Vagina (tissue), 2 donors: ENCODE measurements at regions not wholly inside any gene's neighbourhood (a gene's known extent, or its start where the extent isn't known, plus 50 kb on each side); places are given as distances from the start of the nearest gene placed in this dataset.

ENCODE experiments used
- DNase-seq, 2 donors: peaks; one replicate each; pipeline ENCODE4 v3.0.0-alpha.2; 2017; ENCODE audit errors: extremely low spot score in 2 of 2
- H3K27ac ChIP-seq: fragments of 200-600 bp; sonication (generic); one replicate; pipeline ENCODE4 v1.5.1; 2019
- H3K27me3 ChIP-seq: fragments of 200-600 bp; sonication (generic); one replicate; pipeline ENCODE4 v1.5.1; 2019
- H3K36me3 ChIP-seq, 2 donors: fragments of 200-600 bp; sonication (generic); one replicate each; pipeline ENCODE4 v1.5.1; 2017 to 2019
- H3K4me1 ChIP-seq: fragments of 200-600 bp; sonication (generic); one replicate; pipeline ENCODE4 v1.5.1; 2019
- H3K4me3 ChIP-seq, 2 donors: fragments of 200-600 bp; sonication (generic); 1 replicate in 1 of 2; 2 replicates in 1 of 2; pipeline ENCODE4 v1.5.1; 2016 to 2019
- H3K9me3 ChIP-seq: fragments of 200-600 bp; sonication (generic); one replicate; pipeline ENCODE4 v1.5.1; 2019
- CTCF ChIP-seq, 3 experiments: fragments of 450-650 bp in 2 of 3; fragments of 200-600 bp in 1 of 3; sonication (generic) in 1 of 3; IDR thresholded peaks; one replicate each; pipeline ENCODE4 v1.5.1; 2017 to 2019; ENCODE audit warnings: antibody characterized with exemption in 3 of 3, mild to moderate bottlenecking in 2 of 3, moderate library complexity in 2 of 3
- POLR2A ChIP-seq, 2 donors: fragments of 450-650 bp; IDR thresholded peaks; one replicate each; pipeline ENCODE4 v1.6.1; 2017; ENCODE audit warnings: antibody characterized with exemption in 2 of 2, mild to moderate bottlenecking in 2 of 2, moderate library complexity in 2 of 2
- POLR2AphosphoS5 ChIP-seq, 2 donors: sonication (generic); formaldehyde crosslinking; IDR thresholded peaks; one replicate each; pipeline ENCODE4 v1.9.0; 2017; ENCODE audit warnings: antibody characterized with exemption in 2 of 2, mild to moderate bottlenecking in 2 of 2, low read depth in 1 of 2; ENCODE audit not compliant: insufficient read depth in 1 of 2
- intact Hi-C: fragments of 100-400 bp; cut with DNase I; formaldehyde crosslinking; loops from one replicate; pipeline ENCODE4 v1.15.1; 2023

- no peaks in the 10 kb centered on the region for H3K4me1 ChIP-seq
- no peak for DNase-seq
- no peaks in the 10 kb centered on the region for H3K36me3 ChIP-seq
- no peaks in the 10 kb centered on the region for H3K27me3 ChIP-seq
- intact Hi-C loops: no loop called here
- no peak overlapping the region for H3K4me3 ChIP-seq
- H3K27ac ChIP-seq: no peak overlapping the region
- TF ChIP-seq POLR2A (IDR thresholded peaks at IDR 0.05) (no peak), POLR2AphosphoS5 (IDR thresholded peaks at IDR 0.05; ENCODE audit: insufficient read depth in 1 of 2, low read depth in 1 of 2) (no peak), CTCF (IDR thresholded peaks at IDR 0.05) (no peak)
- H3K9me3 ChIP-seq: no peaks in the 10 kb centered on the region
Measured at GRCh38 chr7:67732898-67733297, 736.3 kb downstream of the TYW1 start.

- no peak for DNase-seq
- no peak for TF ChIP-seq POLR2AphosphoS5 (IDR thresholded peaks at IDR 0.05; ENCODE audit: insufficient read depth in 1 of 2, low read depth in 1 of 2)
- H3K9me3 ChIP-seq: no peaks in the 10 kb centered on the region
- intact Hi-C loops: no loop called here
- no peak overlapping the region for H3K4me3 ChIP-seq
- H3K36me3 ChIP-seq: no peaks in the 10 kb centered on the region
- peaks cover 13% of the 10 kb centered on the region for H3K4me1 ChIP-seq
- peak overlapping the region; percentile 61 for H3K27ac ChIP-seq
- no peaks in the 10 kb centered on the region for H3K27me3 ChIP-seq
Measured at GRCh38 chr7:67738145-67738544, 741.5 kb downstream of the TYW1 start.

- Histone ChIP-seq H3K4me3 (no peak overlapping the region), H3K9me3 (no peaks in the 10 kb centered on the region), H3K4me1 (peaks cover 13% of the 10 kb centered on the region), H3K27ac (peak overlapping the region; percentile 40), H3K36me3 (no peaks in the 10 kb centered on the region), H3K27me3 (no peaks in the 10 kb centered on the region)
- TF ChIP-seq POLR2A (IDR thresholded peaks at IDR 0.05): no peak
- peak; percentile 22 to 78 for TF ChIP-seq POLR2AphosphoS5 (IDR thresholded peaks at IDR 0.05; ENCODE audit: insufficient read depth in 1 of 2, low read depth in 1 of 2)
- no peak for TF ChIP-seq CTCF (IDR thresholded peaks at IDR 0.05)
- intact Hi-C loops: no loop called here
- DNase-seq: peak in 1 of 2 donors; percentile 89
Measured at GRCh38 chr7:67738958-67739357, 742.3 kb downstream of the TYW1 start.

- no peak for TF ChIP-seq CTCF (IDR thresholded peaks at IDR 0.05)
- TF ChIP-seq POLR2A (IDR thresholded peaks at IDR 0.05): no peak
- TF ChIP-seq POLR2AphosphoS5 (IDR thresholded peaks at IDR 0.05; ENCODE audit: insufficient read depth in 1 of 2, low read depth in 1 of 2): no peak
- Histone ChIP-seq H3K27ac (no peak overlapping the region), H3K4me3 (no peak overlapping the region), H3K27me3 (no peaks in the 10 kb centered on the region), H3K36me3 (no peaks in the 10 kb centered on the region), H3K4me1 (peaks cover 11% of the 10 kb centered on the region), H3K9me3 (no peaks in the 10 kb centered on the region)
- intact Hi-C loops: no loop called here
- no peak for DNase-seq
Measured at GRCh38 chr7:67743501-67743900, 746.9 kb downstream of the TYW1 start.

- no peak overlapping the region for H3K4me3 ChIP-seq
- no peaks in the 10 kb centered on the region for H3K36me3 ChIP-seq
- no peaks in the 10 kb centered on the region for H3K9me3 ChIP-seq
- intact Hi-C loops: no loop called here
- no peaks in the 10 kb centered on the region for H3K4me1 ChIP-seq
- no peak for DNase-seq
- no peak for TF ChIP-seq POLR2A (IDR thresholded peaks at IDR 0.05)
- no peak for TF ChIP-seq CTCF (IDR thresholded peaks at IDR 0.05)
- no peak for TF ChIP-seq POLR2AphosphoS5 (IDR thresholded peaks at IDR 0.05; ENCODE audit: insufficient read depth in 1 of 2, low read depth in 1 of 2)
- H3K27ac ChIP-seq: no peak overlapping the region
- no peaks in the 10 kb centered on the region for H3K27me3 ChIP-seq
Measured at GRCh38 chr7:67752227-67752626, 755.6 kb downstream of the TYW1 start.

GRCh38 chr7:67753891-67754290, 757.3 kb downstream of the TYW1 start:
- H3K27me3 ChIP-seq: no peaks in the 10 kb centered on the region
- no peaks in the 10 kb centered on the region for H3K9me3 ChIP-seq
- TF ChIP-seq CTCF (IDR thresholded peaks at IDR 0.05) (no peak), POLR2A (IDR thresholded peaks at IDR 0.05) (no peak), POLR2AphosphoS5 (IDR thresholded peaks at IDR 0.05; ENCODE audit: insufficient read depth in 1 of 2, low read depth in 1 of 2) (no peak)
- no peaks in the 10 kb centered on the region for H3K36me3 ChIP-seq
- no peak overlapping the region for H3K4me3 ChIP-seq
- H3K4me1 ChIP-seq: no peaks in the 10 kb centered on the region
- H3K27ac ChIP-seq: no peak overlapping the region
- intact Hi-C loops: no loop called here
- DNase-seq: no peak
